K562 (cell line): ENCODE measurements at regions not wholly inside any gene's neighbourhood (a gene's known extent, or its start where the extent isn't known, plus 50 kb on each side); places are given as distances from the start of the nearest gene placed in this dataset.

Experiments used
- ATF6 ChIP-seq: sonication (generic); formaldehyde crosslinking; IDR thresholded peaks from 2 replicates; pipeline ENCODE4 v1.4.0; 2020; ENCODE audit warnings: mild to moderate bottlenecking, missing genetic modification reagents
- E2F1 ChIP-seq: sonication (generic); formaldehyde crosslinking; IDR thresholded peaks from 2 replicates; pipeline ENCODE4 v1.8.1; 2023; ENCODE audit warnings: mild to moderate bottlenecking, missing genetic modification reagents, moderate library complexity
- E2F4 ChIP-seq: sonication (generic); formaldehyde crosslinking; IDR thresholded peaks from 2 replicates; pipeline ENCODE4 v1.8.0; 2022; ENCODE audit warnings: mild to moderate bottlenecking, low read depth, missing genetic modification reagents
- FOXM1 ChIP-seq, 2 experiments: fragments of 450-650 bp in 1 of 2; sonication (generic) in 1 of 2; formaldehyde crosslinking in 1 of 2; IDR thresholded peaks; 2 replicates each; pipeline versions ENCODE4 v1.6.1 to v1.9.0; 2017 to 2022; ENCODE audit warnings: low read depth in 2 of 2, mild to moderate bottlenecking in 2 of 2, missing genetic modification reagents in 1 of 2, moderate library complexity in 1 of 2
- HDAC6 ChIP-seq: IDR thresholded peaks from 2 replicates; pipeline ENCODE4 v1.6.1; 2012; ENCODE audit warnings: low read depth, mild to moderate bottlenecking, control low read depth, inconsistent platforms, low read length, moderate library complexity
- IRF1 ChIP-seq: sonication (generic); formaldehyde crosslinking; IDR thresholded peaks from 2 replicates; pipeline ENCODE4 v1.8.0; 2022; ENCODE audit warnings: missing genetic modification reagents, mild to moderate bottlenecking, borderline replicate concordance
- MYBL2 ChIP-seq, 2 experiments: fragments of 450-650 bp in 1 of 2; sonication (generic) in 1 of 2; formaldehyde crosslinking in 1 of 2; IDR thresholded peaks; 2 replicates each; pipeline versions ENCODE4 v1.6.1 to v1.8.1; 2017 to 2022; ENCODE audit warnings: borderline replicate concordance in 1 of 2, inconsistent platforms in 1 of 2, low read depth in 1 of 2, mild to moderate bottlenecking in 1 of 2, missing genetic modification reagents in 1 of 2, moderate library complexity in 1 of 2
- PCBP2 ChIP-seq: fragments of 200-400 bp; formaldehyde crosslinking; IDR thresholded peaks from 2 replicates; pipeline ENCODE4 v1.6.1; 2018; ENCODE audit warnings: low read length, low read depth, mild to moderate bottlenecking, moderate library complexity; ENCODE audit not compliant: poor library complexity, severe bottlenecking
- RFX5 ChIP-seq: IDR thresholded peaks from 2 replicates; pipeline ENCODE4 v1.6.1; 2011; ENCODE audit warnings: low read depth, mild to moderate bottlenecking, improper control_type of control experiment, low read length
- TCF7L2 ChIP-seq: fragments of 150-350 bp; IDR thresholded peaks from 2 replicates; pipeline ENCODE4 v1.6.1; 2016; ENCODE audit warnings: low read depth, mild to moderate bottlenecking, low read length, moderate library complexity
- ZBTB1 ChIP-seq: sonication (generic); formaldehyde crosslinking; IDR thresholded peaks from 2 replicates; pipeline ENCODE4 v1.8.1; 2023; ENCODE audit warnings: missing genetic modification reagents, low read depth, mild to moderate bottlenecking, borderline replicate concordance
- ZKSCAN1 ChIP-seq: fragments of 150-350 bp; IDR thresholded peaks from 2 replicates; pipeline ENCODE4 v1.6.1; 2016; ENCODE audit warnings: low read depth, low read length
- ZNF717 ChIP-seq: fragments of 250-450 bp; sonication (Bioruptor Pico); IDR thresholded peaks from 2 replicates; pipeline ENCODE4 v1.5.0; 2021

- TF ChIP-seq FOXM1 (IDR thresholded peaks at IDR 0.05; ENCODE audit: low read depth) (no peak), FOXM1 (CRISPR knock-in tag; IDR thresholded peaks at IDR 0.05; ENCODE audit: low read depth) (no peak), HDAC6 (no peak), MYBL2 (IDR thresholded peaks at IDR 0.05; ENCODE audit: low read depth) (no peak), MYBL2 (CRISPR knock-in tag; IDR thresholded peaks at IDR 0.05; ENCODE audit: borderline replicate concordance) (no peak), IRF1 (no peak), E2F4 (no peak), RFX5 (no peak), TCF7L2 (no peak), E2F1 (CRISPR knock-in tag) (no peak), PCBP2 (no peak), ZKSCAN1 (no peak), ZNF717 (CRISPR knock-in tag) (no peak), ZBTB1 (CRISPR knock-in tag) (no peak), ATF6 (CRISPR knock-in tag) (no peak)
Observed at GRCh38 chr5:20351849-20352248, 363.8 kb upstream of the CDH18 start.
